GM12891 (cell line): ENCODE measurements at regions not wholly inside any gene's neighbourhood (a gene's known extent, or its start where the extent isn't known, plus 50 kb on each side); places are given as distances from the start of the nearest gene placed in this dataset.

Experiments
- POLR2A ChIP-seq: IDR thresholded peaks from 2 replicates; pipeline ENCODE4 v1.6.1; 2011; ENCODE audit warnings: low read depth, low read length, control low read depth
- TAF1 ChIP-seq: IDR thresholded peaks from 2 replicates; pipeline ENCODE4 v1.6.1; 2011; ENCODE audit warnings: low read depth, low read length, control low read depth

DNA sequence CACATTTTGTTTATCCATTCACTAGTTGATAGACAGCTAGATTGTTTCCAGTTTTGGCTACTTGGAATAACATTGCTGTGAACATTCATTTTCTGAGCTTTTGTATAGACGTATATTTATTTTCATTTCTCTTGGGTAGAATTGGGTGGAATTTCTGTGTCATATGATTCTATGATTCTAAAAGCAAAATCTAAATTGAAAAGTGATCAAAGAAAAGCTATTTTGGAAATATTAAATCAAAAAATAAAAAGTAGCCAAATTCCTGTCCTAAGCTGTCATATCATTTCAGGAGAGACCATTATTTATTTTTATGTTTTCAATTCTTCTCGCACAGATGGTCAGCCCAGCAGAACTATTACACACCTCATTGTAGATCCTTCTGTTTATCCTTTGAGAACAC is 229.2 kb downstream of the COL12A1 start:
- TF ChIP-seq POLR2A, result no peak
- no peak for TF ChIP-seq TAF1
